ACC112 (cell line): ENCODE measurements at regions not wholly inside any gene's neighbourhood (a gene's known extent, or its start where the extent isn't known, plus 50 kb on each side); places are given as distances from the start of the nearest gene placed in this dataset.

ENCODE experiments used
- H2AFZ ChIP-seq: fragments of 200-600 bp; sonication (generic); one replicate; pipeline ENCODE4 v1.6.0; 2017; ENCODE audit warnings: antibody characterized with exemption, low read length; ENCODE audit not compliant: unreplicated experiment
- H3K27ac ChIP-seq: fragments of 200-600 bp; sonication (generic); 2 replicates; pipeline ENCODE4 v1.5.1; 2014; ENCODE audit warnings: low read depth, mild to moderate bottlenecking, antibody characterized with exemption, low read length, moderate library complexity
- H3K27me3 ChIP-seq: fragments of 200-600 bp; sonication (generic); 2 replicates; pipeline ENCODE4 v1.6.1; 2014; ENCODE audit warnings: mild to moderate bottlenecking, antibody characterized with exemption, low read length, moderate library complexity, mixed read lengths; ENCODE audit not compliant: insufficient read depth
- H3K36me3 ChIP-seq: fragments of 200-600 bp; sonication (generic); 2 replicates; pipeline ENCODE4 v1.6.1; 2016; ENCODE audit warnings: mild to moderate bottlenecking, antibody characterized with exemption, low read length, moderate library complexity, mixed read lengths; ENCODE audit not compliant: insufficient read depth
- H3K4me1 ChIP-seq: fragments of 200-600 bp; sonication (generic); one replicate; pipeline ENCODE4 v1.6.1; 2016; ENCODE audit warnings: low read length, mixed read lengths; ENCODE audit not compliant: insufficient read depth, unreplicated experiment, control insufficient read depth
- H3K4me3 ChIP-seq: fragments of 200-600 bp; sonication (generic); 2 replicates; pipeline ENCODE4 v1.5.1; 2014; ENCODE audit warnings: mild to moderate bottlenecking, low read depth, low read length
- H3K79me2 ChIP-seq: fragments of 200-600 bp; sonication (generic); one replicate; pipeline ENCODE4 v1.6.0; 2016; ENCODE audit warnings: low read length; ENCODE audit not compliant: control insufficient read depth, unreplicated experiment, insufficient read depth

- no peak overlapping the region for H3K27ac ChIP-seq
Measured at GRCh38 chr2:6784291-6784690, 81.4 kb downstream of the CMPK2 start.

GRCh38 chr2:6785493-6785892 is 80.2 kb downstream of the CMPK2 start:
- Histone ChIP-seq H3K79me2 (no peaks in the 10 kb centered on the region), H3K27ac (no peak overlapping the region), H3K36me3 (no peaks in the 10 kb centered on the region), H3K4me3 (no peak overlapping the region), H2AFZ (no peak overlapping the region), H3K4me1 (no peaks in the 10 kb centered on the region), H3K27me3 (peaks cover 44% of the 10 kb centered on the region)

More at GRCh38 chr2:6784291-6784690, 81.4 kb downstream of the CMPK2 start:
- Histone ChIP-seq H3K4me1 (no peaks in the 10 kb centered on the region), H3K4me3 (no peak overlapping the region), H3K36me3 (no peaks in the 10 kb centered on the region), H2AFZ (no peak overlapping the region), H3K79me2 (no peaks in the 10 kb centered on the region), H3K27me3 (peaks cover 32% of the 10 kb centered on the region)

DNA sequence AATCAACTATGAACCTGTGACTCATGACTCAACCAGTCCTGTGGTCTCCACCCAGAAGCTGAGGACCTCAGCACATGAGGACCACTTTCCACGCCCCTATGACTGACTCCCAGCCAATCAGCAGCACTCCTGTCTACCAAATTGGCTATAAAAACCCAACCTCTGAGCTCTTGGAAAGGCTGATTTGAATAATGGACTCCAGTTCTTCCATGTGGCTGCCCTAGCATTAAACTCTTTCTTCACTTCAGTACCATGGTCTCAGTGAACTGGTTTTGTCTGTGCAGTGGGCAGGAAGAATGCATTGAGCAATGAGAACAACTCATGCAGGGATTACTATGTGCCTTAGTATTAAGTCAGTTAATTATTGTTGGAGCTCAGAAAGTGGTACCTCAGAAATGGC is 78.3 kb downstream of the CMPK2 start:
- H3K4me3 ChIP-seq = no peak overlapping the region
- no peaks in the 10 kb centered on the region for H3K4me1 ChIP-seq
- H3K79me2 ChIP-seq = no peaks in the 10 kb centered on the region
- no peaks in the 10 kb centered on the region for H3K36me3 ChIP-seq
- peaks cover 61% of the 10 kb centered on the region for H3K27me3 ChIP-seq
- H3K27ac ChIP-seq = no peak overlapping the region
- no peak overlapping the region for H2AFZ ChIP-seq

DNA sequence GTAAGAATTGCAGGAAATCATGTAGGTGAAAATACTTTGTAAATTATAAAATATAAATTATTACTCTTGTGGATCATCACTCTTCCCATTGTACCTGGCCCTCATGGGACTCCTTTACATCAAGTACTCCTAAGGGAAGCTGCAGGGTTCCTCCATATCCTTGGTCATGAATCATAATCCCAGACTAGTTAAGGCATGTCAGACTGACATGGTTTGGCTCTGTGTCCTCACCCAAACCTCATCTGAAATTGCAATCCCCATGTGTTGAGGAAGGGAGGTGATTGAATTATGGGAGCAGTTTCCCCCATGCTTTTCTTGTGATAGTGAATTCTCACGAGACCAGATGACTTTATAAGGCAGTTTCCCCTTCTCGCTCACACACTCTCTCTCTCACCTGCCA is 77.1 kb downstream of the CMPK2 start:
- Histone ChIP-seq H3K79me2 (no peaks in the 10 kb centered on the region), H3K4me1 (no peaks in the 10 kb centered on the region), H3K27me3 (peaks cover 65% of the 10 kb centered on the region), H3K27ac (no peak overlapping the region), H3K36me3 (no peaks in the 10 kb centered on the region), H2AFZ (no peak overlapping the region), H3K4me3 (no peak overlapping the region)

- Histone ChIP-seq H3K4me3 (no peak overlapping the region), H2AFZ (no peak overlapping the region), H3K36me3 (no peaks in the 10 kb centered on the region), H3K27ac (no peak overlapping the region), H3K79me2 (no peaks in the 10 kb centered on the region), H3K27me3 (peaks cover 67% of the 10 kb centered on the region), H3K4me1 (no peaks in the 10 kb centered on the region)
Measured at GRCh38 chr2:6789559-6790138, 76.1 kb downstream of the CMPK2 start.

- Histone ChIP-seq H2AFZ (no peak overlapping the region), H3K27me3 (peaks cover 74% of the 10 kb centered on the region), H3K79me2 (no peaks in the 10 kb centered on the region), H3K4me3 (no peak overlapping the region), H3K27ac (no peak overlapping the region), H3K36me3 (no peaks in the 10 kb centered on the region), H3K4me1 (no peaks in the 10 kb centered on the region)
Measured at GRCh38 chr2:6791682-6792081, 74.0 kb downstream of the CMPK2 start.

GRCh38 chr2:6792883-6793282 is 72.8 kb downstream of the CMPK2 start:
- Histone ChIP-seq H3K4me1 (no peaks in the 10 kb centered on the region), H3K27me3 (peaks cover 81% of the 10 kb centered on the region), H3K4me3 (no peak overlapping the region), H3K36me3 (no peaks in the 10 kb centered on the region), H2AFZ (no peak overlapping the region), H3K27ac (no peak overlapping the region), H3K79me2 (no peaks in the 10 kb centered on the region)

GRCh38 chr2:6793371-6793770 is 72.3 kb downstream of the CMPK2 start:
- no peak overlapping the region for H2AFZ ChIP-seq
- no peaks in the 10 kb centered on the region for H3K79me2 ChIP-seq
- H3K4me3 ChIP-seq = no peak overlapping the region
- H3K36me3 ChIP-seq = no peaks in the 10 kb centered on the region
- H3K27ac ChIP-seq = no peak overlapping the region
- H3K4me1 ChIP-seq = no peaks in the 10 kb centered on the region
- peaks cover 81% of the 10 kb centered on the region for H3K27me3 ChIP-seq

- no peaks in the 10 kb centered on the region for H3K36me3 ChIP-seq
- H3K4me1 ChIP-seq = no peaks in the 10 kb centered on the region
- H3K4me3 ChIP-seq = no peak overlapping the region
- no peak overlapping the region for H2AFZ ChIP-seq
- H3K79me2 ChIP-seq = no peaks in the 10 kb centered on the region
- peaks cover 77% of the 10 kb centered on the region for H3K27me3 ChIP-seq
- H3K27ac ChIP-seq = no peak overlapping the region
Measured at GRCh38 chr2:6793913-6794312, 71.8 kb downstream of the CMPK2 start.

- Histone ChIP-seq H3K79me2 (no peaks in the 10 kb centered on the region), H3K27me3 (peaks cover 72% of the 10 kb centered on the region), H3K4me1 (no peaks in the 10 kb centered on the region)
Measured at GRCh38 chr2:6794448-6794847, 71.3 kb downstream of the CMPK2 start.

More at GRCh38 chr2:6794448-6794847, 71.3 kb downstream of the CMPK2 start:
- no peak overlapping the region for H2AFZ ChIP-seq
- H3K4me3 ChIP-seq = no peak overlapping the region
- no peak overlapping the region for H3K27ac ChIP-seq
- H3K36me3 ChIP-seq = no peaks in the 10 kb centered on the region
